ENCODE measurements at regions not wholly inside any gene's neighbourhood (a gene's known extent, or its start where the extent isn't known, plus 50 kb on each side); places are given as distances from the start of the nearest gene placed in this dataset.
A peak's percentile ranks its signal among the peaks of the same experiment; 100 is the strongest.

- Histone ChIP-seq H4K8ac (ENCODE audit: extremely low read depth, insufficient read depth, low read length) (no peak overlapping the region), H3K9ac (replicated peaks in 1 of 4; ENCODE audit: extremely low read depth in 1 of 4, low read depth in 3 of 4, low read length in 3 of 4) (no peak overlapping the region), H2BK120ac (replicated peaks; ENCODE audit: low read depth, low read length) (no peak overlapping the region), H2BK12ac (ENCODE audit: low read depth, low read length) (no peak overlapping the region), H2BK15ac (ENCODE audit: low read length) (no peak overlapping the region), H3K23me2 (ENCODE audit: low read depth, low read length) (no peaks in the 10 kb centered on the region), H2AFZ (ENCODE audit: low read length) (no peak overlapping the region), H3K27me3 (replicated peaks in 1 of 4; ENCODE audit: control insufficient read depth in 3 of 4, extremely low read depth in 1 of 4, insufficient read depth in 3 of 4, low read length in 3 of 4) (no peaks in the 10 kb centered on the region), H3K4ac (replicated peaks; ENCODE audit: insufficient read length, low read depth, low read length) (no peak overlapping the region), H3K4me1 (replicated peaks in 1 of 4; ENCODE audit: control insufficient read depth in 3 of 4, insufficient read depth in 4 of 4, low read length in 3 of 4) (peaks cover 0 to 3% (median 0%) of the 10 kb centered on the region in 4 experiments; a peak in 1 of 7 replicates), H3K36me3 (ENCODE audit: control insufficient read depth in 2 of 4, insufficient read depth in 4 of 4, low read length in 3 of 4) (no peaks in the 10 kb centered on the region; a peak in 1 of 8 replicates), H3K79me1 (ENCODE audit: low read depth, low read length) (no peaks in the 10 kb centered on the region), H3K79me2 (ENCODE audit: control insufficient read depth in 1 of 2, insufficient read depth in 2 of 2, low read length in 2 of 2) (no peaks in the 10 kb centered on the region), H3K23ac (ENCODE audit: insufficient read length) (no peak overlapping the region), H2BK5ac (ENCODE audit: low read depth, low read length) (no peak overlapping the region), H3K27ac (ENCODE audit: low read depth, low read length) (no peak overlapping the region), H2BK20ac (ENCODE audit: low read length) (0 out of 2 replicates have a peak overlapping the region, but pooled peaks have one; percentile 21), H3K4me3 (ENCODE audit: extremely low read depth in 1 of 4, insufficient read depth in 2 of 4, low read depth in 3 of 4, low read length in 4 of 4) (no peak overlapping the region), H3K56ac (replicated peaks; ENCODE audit: insufficient read length, low read depth, low read length) (no peak overlapping the region), H3K14ac (ENCODE audit: insufficient read length) (no peak overlapping the region), H2AK5ac (ENCODE audit: low read depth, low read length) (no peak overlapping the region), H4K5ac (ENCODE audit: insufficient read length, low read depth, low read length) (no peak overlapping the region), H4K91ac (replicated peaks; ENCODE audit: insufficient read length, low read length) (no peak overlapping the region), H4K20me1 (replicated peaks in 1 of 2; ENCODE audit: control insufficient read depth in 1 of 2, insufficient read depth in 2 of 2, low read length in 2 of 2) (no peaks in the 10 kb centered on the region), H3K9me3 (ENCODE audit: insufficient read depth in 2 of 2, low read depth in 1 of 2, low read length in 1 of 2) (peaks cover 4 to 10% of the 10 kb centered on the region in 2 experiments; a peak in 1 of 4 replicates), H3K18ac (ENCODE audit: extremely low read depth, low read length) (no peak overlapping the region), H3K4me2 (ENCODE audit: insufficient read depth in 1 of 2, low read depth in 2 of 2, low read length in 2 of 2) (no peak overlapping the region)
- CTCF ChIA-PET (ENCODE audit: partially characterized antibody) = no interaction called here
- DNase-seq (ENCODE audit: low read depth in 1 of 2, low spot score in 2 of 2) = no peak
- POLR2A ChIA-PET (ENCODE audit: partially characterized antibody) = no interaction called here
- 80% methylated on average over 6 of the region's 6 CpGs; no CpG with 5 or more reads in 1 of the 2 experiments for WGBS, 2 experiments (ENCODE audit: extremely low coverage in 1 of 2, insufficient coverage in 1 of 2, insufficient read length in 1 of 2, insufficient replicate concordance in 2 of 2, low coverage in 1 of 2, low lambda C conversion rate in 2 of 2, missing lambda C conversion rate in 1 of 2)
- no peak for FAIRE-seq
- TF ChIP-seq RXRA (IDR thresholded peaks at IDR 0.05; ENCODE audit: insufficient read depth, low read depth, low read length) (no peak), KDM1A (IDR thresholded peaks at IDR 0.05; ENCODE audit: borderline replicate concordance, low read length) (no peak), SP1 (IDR thresholded peaks at IDR 0.05; ENCODE audit: low read depth, low read length) (no peak), ZNF274 (IDR thresholded peaks at IDR 0.05; ENCODE audit: borderline replicate concordance, extremely low read depth, low read length) (no peak), JUN (IDR thresholded peaks at IDR 0.05; ENCODE audit: low read depth, low read length) (no peak)
Observed at GRCh38 chr14:61132894-61133293, 148.2 kb downstream of the TMEM30B start.
